BLaER1 (cell line): ENCODE measurements at regions not wholly inside any gene's neighbourhood (a gene's known extent, or its start where the extent isn't known, plus 50 kb on each side); places are given as distances from the start of the nearest gene placed in this dataset.

Source experiments
- H3K27ac ChIP-seq: shearing (Covaris generic); formaldehyde crosslinking; 2 replicates; pipeline ENCODE4 v1.8.1; 2022
- H3K27me3 ChIP-seq: shearing (Covaris generic); formaldehyde crosslinking; 2 replicates; pipeline ENCODE4 v1.8.1; 2022
- H3K36me3 ChIP-seq: shearing (Covaris generic); formaldehyde crosslinking; 2 replicates; pipeline ENCODE4 v1.8.1; 2022
- H3K4me1 ChIP-seq: shearing (Covaris generic); formaldehyde crosslinking; 2 replicates; pipeline ENCODE4 v1.8.1; 2022
- H3K4me2 ChIP-seq: shearing (Covaris generic); formaldehyde crosslinking; 2 replicates; pipeline ENCODE4 v1.8.1; 2022
- H3K4me3 ChIP-seq: shearing (Covaris generic); formaldehyde crosslinking; 2 replicates; pipeline ENCODE4 v1.8.1; 2022
- H3K9ac ChIP-seq: shearing (Covaris generic); formaldehyde crosslinking; 2 replicates; pipeline ENCODE4 v1.8.1; 2022
- H3K9me3 ChIP-seq: shearing (Covaris generic); formaldehyde crosslinking; 2 replicates; pipeline ENCODE4 v1.8.1; 2022
- H4K20me1 ChIP-seq: shearing (Covaris generic); formaldehyde crosslinking; 2 replicates; pipeline ENCODE4 v1.8.1; 2022
- Cebpa-rat ChIP-seq: shearing (Covaris generic); IDR thresholded peaks from 2 replicates; pipeline ENCODE4 v1.8.1; 2022

DNA sequence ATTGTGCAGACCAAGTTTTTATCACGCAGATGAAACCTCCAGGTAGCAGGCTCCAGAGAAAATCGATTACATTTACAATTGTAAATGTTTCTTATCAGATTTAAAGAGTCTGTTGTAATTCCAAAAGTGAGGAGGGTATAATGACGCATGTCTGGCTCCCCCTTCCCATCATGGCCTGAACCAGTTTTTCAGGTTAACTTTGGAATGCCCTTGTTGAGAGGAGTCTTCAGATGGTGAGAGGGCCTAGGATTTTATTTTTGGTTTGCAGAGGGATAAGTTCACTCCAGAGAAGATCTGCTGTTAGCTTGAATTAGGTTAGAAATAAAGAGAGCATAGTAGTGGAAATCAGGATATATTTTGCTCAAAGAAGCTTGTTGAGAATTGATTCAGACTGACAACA lies 1028.3 kb upstream of the B3GALT2 start:
- TF ChIP-seq Cebpa-rat: no peak
- no peaks in the 10 kb centered on the region for H3K4me1 ChIP-seq
- no peak overlapping the region for H3K9ac ChIP-seq
- H4K20me1 ChIP-seq: no peaks in the 10 kb centered on the region
- H3K36me3 ChIP-seq: no peaks in the 10 kb centered on the region
- no peaks in the 10 kb centered on the region for H3K27me3 ChIP-seq
- no peak overlapping the region for H3K27ac ChIP-seq
- H3K4me3 ChIP-seq: no peak overlapping the region
- no peak overlapping the region for H3K4me2 ChIP-seq
- H3K9me3 ChIP-seq: 0 out of 2 replicates have a peak, but pooled peaks cover 3% of the 10 kb centered on the region

DNA sequence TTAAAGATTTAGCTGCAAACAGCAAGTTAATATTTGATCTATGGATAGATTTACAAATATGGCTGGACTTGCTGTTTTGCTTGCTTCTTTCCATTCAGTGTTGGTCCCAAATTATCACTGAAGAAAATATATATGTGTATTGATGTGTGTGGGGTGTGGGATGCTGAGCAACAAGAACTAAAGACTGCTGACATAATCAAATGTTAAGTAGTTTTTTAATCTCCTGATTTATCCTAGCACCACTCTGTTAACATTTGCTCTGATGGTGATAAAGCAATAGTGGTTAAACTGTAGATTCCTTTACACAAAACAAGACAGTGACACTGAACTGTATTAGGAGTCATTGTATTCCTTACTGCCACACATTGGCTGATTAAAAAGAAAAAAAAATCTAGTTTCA lies 1023.5 kb upstream of the B3GALT2 start:
- Histone ChIP-seq H3K4me1 (no peaks in the 10 kb centered on the region), H3K36me3 (no peaks in the 10 kb centered on the region), H3K9ac (no peak overlapping the region), H3K4me3 (no peak overlapping the region), H3K27ac (no peak overlapping the region), H3K9me3 (no peaks in the 10 kb centered on the region), H4K20me1 (no peaks in the 10 kb centered on the region), H3K4me2 (no peak overlapping the region), H3K27me3 (no peaks in the 10 kb centered on the region)
- no peak for TF ChIP-seq Cebpa-rat

DNA sequence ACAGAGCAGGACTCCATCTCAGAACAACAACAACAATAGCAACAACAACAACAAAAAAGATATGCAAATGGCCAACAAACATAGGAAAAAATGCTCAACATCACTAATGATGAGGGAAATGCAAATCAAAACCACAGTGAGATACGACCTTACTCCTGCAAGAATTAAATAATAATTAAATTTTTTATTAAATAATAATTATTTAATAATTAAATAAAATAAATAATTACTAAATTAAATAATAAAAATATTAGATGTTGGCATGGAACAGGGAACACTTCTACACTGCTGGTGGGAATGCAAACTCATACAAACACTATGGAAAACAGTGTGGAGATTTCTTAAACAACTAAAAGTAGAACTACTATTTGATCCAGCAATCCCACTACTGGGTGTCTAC lies 1022.3 kb upstream of the B3GALT2 start:
- no peak overlapping the region for H3K9ac ChIP-seq
- H3K36me3 ChIP-seq: no peaks in the 10 kb centered on the region
- H3K4me1 ChIP-seq: no peaks in the 10 kb centered on the region
- no peak overlapping the region for H3K4me3 ChIP-seq
- TF ChIP-seq Cebpa-rat: no peak
- no peaks in the 10 kb centered on the region for H3K9me3 ChIP-seq
- H3K27me3 ChIP-seq: no peaks in the 10 kb centered on the region
- no peak overlapping the region for H3K4me2 ChIP-seq
- no peak overlapping the region for H3K27ac ChIP-seq
- H4K20me1 ChIP-seq: no peaks in the 10 kb centered on the region

GRCh38 chr1:194196562-194196961 lies 1010.1 kb upstream of the B3GALT2 start:
- Histone ChIP-seq H3K4me1 (no peaks in the 10 kb centered on the region), H4K20me1 (no peaks in the 10 kb centered on the region), H3K36me3 (no peaks in the 10 kb centered on the region), H3K27me3 (no peaks in the 10 kb centered on the region), H3K27ac (no peak overlapping the region), H3K4me2 (no peak overlapping the region), H3K4me3 (no peak overlapping the region), H3K9ac (no peak overlapping the region), H3K9me3 (peaks cover 3% of the 10 kb centered on the region; the same call in 1 of the 2 replicates)
- TF ChIP-seq Cebpa-rat: no peak

DNA sequence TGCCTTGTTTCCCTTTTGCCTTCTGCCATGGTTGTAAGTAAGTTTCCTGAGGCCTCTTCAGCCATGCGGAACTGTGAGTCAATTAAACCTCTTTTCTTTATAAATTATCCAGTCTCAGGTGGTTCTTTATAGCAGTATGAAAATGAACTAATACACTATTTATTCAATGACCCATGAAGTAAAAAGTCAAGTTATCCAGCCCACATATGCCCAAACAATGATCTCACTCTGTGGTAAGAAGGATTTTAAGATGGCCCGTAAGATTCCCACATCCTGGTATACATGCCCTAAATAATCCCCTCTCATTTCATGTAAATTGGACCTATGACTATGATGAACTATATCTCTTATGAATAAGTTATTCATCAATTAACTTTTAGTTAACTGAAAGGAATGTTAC lies 1008.3 kb upstream of the B3GALT2 start:
- Histone ChIP-seq H3K36me3 (no peaks in the 10 kb centered on the region), H3K4me3 (no peak overlapping the region), H3K4me1 (no peaks in the 10 kb centered on the region), H3K27ac (no peak overlapping the region), H3K9me3 (peaks cover 3% of the 10 kb centered on the region; the same call in 1 of the 2 replicates), H4K20me1 (no peaks in the 10 kb centered on the region), H3K9ac (no peak overlapping the region), H3K27me3 (no peaks in the 10 kb centered on the region), H3K4me2 (no peak overlapping the region)
- no peak for TF ChIP-seq Cebpa-rat

DNA sequence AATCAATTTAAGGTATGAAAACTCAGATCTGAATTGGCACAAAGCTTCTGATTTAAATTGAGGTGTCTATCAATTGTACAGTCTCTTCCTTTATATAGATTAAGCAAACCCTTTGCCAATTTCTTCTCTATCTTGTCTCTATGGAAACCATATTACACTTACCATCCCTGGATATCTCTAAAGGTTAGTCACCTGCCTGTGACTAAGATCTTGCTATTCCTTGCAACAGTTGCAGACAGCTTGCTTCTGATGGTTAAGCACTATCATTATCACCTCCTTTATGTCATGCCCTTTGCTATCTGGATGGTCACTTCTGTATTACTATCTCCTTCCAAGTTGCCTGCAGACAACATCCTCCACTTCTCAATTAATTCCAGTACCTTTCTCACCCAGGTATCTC lies 998.6 kb upstream of the B3GALT2 start:
- H3K4me1 ChIP-seq: no peaks in the 10 kb centered on the region
- H3K9me3 ChIP-seq: 0 out of 2 replicates have a peak, but pooled peaks cover 7% of the 10 kb centered on the region
- no peaks in the 10 kb centered on the region for H3K27me3 ChIP-seq
- no peaks in the 10 kb centered on the region for H4K20me1 ChIP-seq
- no peak overlapping the region for H3K4me2 ChIP-seq
- H3K4me3 ChIP-seq: no peak overlapping the region
- no peaks in the 10 kb centered on the region for H3K36me3 ChIP-seq
- no peak overlapping the region for H3K9ac ChIP-seq
- no peak overlapping the region for H3K27ac ChIP-seq
- no peak for TF ChIP-seq Cebpa-rat

- Histone ChIP-seq H3K9ac (no peak overlapping the region), H3K9me3 (0 out of 2 replicates have a peak, but pooled peaks cover 7% of the 10 kb centered on the region), H4K20me1 (no peaks in the 10 kb centered on the region), H3K27ac (no peak overlapping the region), H3K27me3 (no peaks in the 10 kb centered on the region), H3K4me3 (no peak overlapping the region), H3K4me1 (no peaks in the 10 kb centered on the region), H3K4me2 (no peak overlapping the region), H3K36me3 (no peaks in the 10 kb centered on the region)
- no peak for TF ChIP-seq Cebpa-rat
Observed at GRCh38 chr1:194184425-194184824, 998.0 kb upstream of the B3GALT2 start.

DNA sequence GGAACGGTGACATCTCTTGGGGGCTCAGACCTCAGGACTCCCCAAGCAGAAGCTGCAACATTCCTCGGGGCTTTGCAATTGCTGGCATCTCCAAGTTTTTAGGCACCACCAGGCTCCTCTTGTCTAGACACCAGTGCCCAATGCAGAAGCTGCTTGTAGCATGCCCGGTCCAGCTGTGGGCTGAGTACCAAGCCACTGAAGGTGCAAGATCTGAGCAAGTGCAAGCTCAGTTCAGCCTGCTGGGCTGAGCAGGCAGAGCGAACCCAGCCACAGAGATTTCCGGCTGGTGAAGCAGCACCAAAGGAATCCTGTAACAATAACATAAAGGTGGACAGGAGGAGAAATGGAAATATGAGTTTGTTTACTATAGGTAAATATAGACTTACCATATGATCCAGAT lies 995.4 kb upstream of the B3GALT2 start:
- no peaks in the 10 kb centered on the region for H4K20me1 ChIP-seq
- no peak overlapping the region for H3K4me2 ChIP-seq
- TF ChIP-seq Cebpa-rat: no peak
- 0 out of 2 replicates have a peak, but pooled peaks cover 7% of the 10 kb centered on the region for H3K9me3 ChIP-seq
- no peak overlapping the region for H3K4me3 ChIP-seq
- H3K4me1 ChIP-seq: no peaks in the 10 kb centered on the region
- no peak overlapping the region for H3K9ac ChIP-seq
- no peaks in the 10 kb centered on the region for H3K36me3 ChIP-seq
- no peak overlapping the region for H3K27ac ChIP-seq
- no peaks in the 10 kb centered on the region for H3K27me3 ChIP-seq

DNA sequence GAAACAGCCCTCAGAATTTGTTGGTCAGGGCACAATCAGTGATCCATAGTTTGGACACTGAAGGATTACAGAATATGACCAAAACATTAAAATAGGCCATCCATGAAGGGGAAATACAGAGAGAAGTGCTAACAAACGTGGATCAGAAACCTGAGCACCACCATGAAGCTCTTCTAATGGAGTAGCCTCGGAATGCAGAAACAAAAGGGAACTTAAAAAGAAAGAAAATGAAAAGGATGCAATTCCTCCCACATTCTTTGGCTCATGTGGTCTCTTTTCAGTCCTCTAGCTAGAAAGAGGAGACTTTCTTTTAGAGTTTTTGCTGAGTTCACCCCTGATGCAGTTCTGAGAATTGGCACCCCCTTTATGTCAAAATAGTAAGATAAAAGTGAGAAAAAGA lies 989.8 kb upstream of the B3GALT2 start:
- Histone ChIP-seq H4K20me1 (no peaks in the 10 kb centered on the region), H3K4me3 (no peak overlapping the region), H3K4me2 (no peak overlapping the region), H3K4me1 (no peaks in the 10 kb centered on the region), H3K9ac (no peak overlapping the region), H3K27me3 (no peaks in the 10 kb centered on the region), H3K27ac (no peak overlapping the region), H3K36me3 (no peaks in the 10 kb centered on the region), H3K9me3 (no peaks in the 10 kb centered on the region)
- TF ChIP-seq Cebpa-rat: no peak

GRCh38 chr1:194175251-194175650 lies 988.8 kb upstream of the B3GALT2 start:
- Histone ChIP-seq H3K27me3 (no peaks in the 10 kb centered on the region), H3K9ac (no peak overlapping the region), H3K36me3 (no peaks in the 10 kb centered on the region), H4K20me1 (no peaks in the 10 kb centered on the region), H3K9me3 (no peaks in the 10 kb centered on the region), H3K4me1 (no peaks in the 10 kb centered on the region), H3K4me3 (no peak overlapping the region), H3K27ac (no peak overlapping the region), H3K4me2 (no peak overlapping the region)
- TF ChIP-seq Cebpa-rat: no peak

- H3K9me3 ChIP-seq: no peaks in the 10 kb centered on the region
- H3K4me1 ChIP-seq: no peaks in the 10 kb centered on the region
- no peak overlapping the region for H3K9ac ChIP-seq
- no peaks in the 10 kb centered on the region for H3K27me3 ChIP-seq
- H3K4me3 ChIP-seq: no peak overlapping the region
- no peaks in the 10 kb centered on the region for H3K36me3 ChIP-seq
- no peaks in the 10 kb centered on the region for H4K20me1 ChIP-seq
- no peak overlapping the region for H3K4me2 ChIP-seq
- TF ChIP-seq Cebpa-rat: no peak
- H3K27ac ChIP-seq: no peak overlapping the region
Observed at GRCh38 chr1:194174528-194174927, 988.1 kb upstream of the B3GALT2 start.
